ENCODE measurements at regions not wholly inside any gene's neighbourhood (a gene's known extent, or its start where the extent isn't known, plus 50 kb on each side); places are given as distances from the start of the nearest gene placed in this dataset.
"Not testable (repeated sequence)": the region's sequence is repeated elsewhere in the genome, so short reads cannot be mapped to it uniquely, and the experiment has no call there.

DNA sequence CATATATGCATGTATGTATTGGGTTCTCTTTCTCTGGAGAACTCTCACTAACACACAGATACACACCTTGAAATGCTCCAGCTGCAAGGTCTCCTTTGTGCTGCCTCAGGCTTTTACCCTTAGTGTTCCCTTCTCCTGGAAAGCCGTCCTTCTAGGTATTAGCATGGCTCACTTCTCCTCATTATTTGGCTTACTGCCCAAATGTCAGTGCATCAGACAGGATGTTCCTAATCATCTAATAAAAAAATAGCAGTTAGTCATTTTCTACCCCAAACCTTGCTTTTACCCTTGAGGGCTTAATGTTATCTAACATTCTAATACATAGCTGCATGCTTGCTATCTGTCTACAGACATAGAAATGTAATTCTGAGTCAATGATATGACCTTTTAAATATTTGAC is 109.0 kb upstream of the SLC16A7 start:
- in situ Hi-C loops (cut with HindIII; ENCODE audit: low pct_unique_long_range_greater_than_20kb, low sequenced_read_pairs) (no loop called here), intact Hi-C loops (cut with micrococcal nuclease; ENCODE audit: unreplicated experiment) (no loop called here)
- CTCF ChIA-PET, result no interaction called here
- no peak for TF ChIP-seq SIN3A (IDR thresholded peaks at IDR 0.05; ENCODE audit: borderline replicate concordance, insufficient read depth, low read depth, low read length)
- TF ChIP-seq, protein P1, sequence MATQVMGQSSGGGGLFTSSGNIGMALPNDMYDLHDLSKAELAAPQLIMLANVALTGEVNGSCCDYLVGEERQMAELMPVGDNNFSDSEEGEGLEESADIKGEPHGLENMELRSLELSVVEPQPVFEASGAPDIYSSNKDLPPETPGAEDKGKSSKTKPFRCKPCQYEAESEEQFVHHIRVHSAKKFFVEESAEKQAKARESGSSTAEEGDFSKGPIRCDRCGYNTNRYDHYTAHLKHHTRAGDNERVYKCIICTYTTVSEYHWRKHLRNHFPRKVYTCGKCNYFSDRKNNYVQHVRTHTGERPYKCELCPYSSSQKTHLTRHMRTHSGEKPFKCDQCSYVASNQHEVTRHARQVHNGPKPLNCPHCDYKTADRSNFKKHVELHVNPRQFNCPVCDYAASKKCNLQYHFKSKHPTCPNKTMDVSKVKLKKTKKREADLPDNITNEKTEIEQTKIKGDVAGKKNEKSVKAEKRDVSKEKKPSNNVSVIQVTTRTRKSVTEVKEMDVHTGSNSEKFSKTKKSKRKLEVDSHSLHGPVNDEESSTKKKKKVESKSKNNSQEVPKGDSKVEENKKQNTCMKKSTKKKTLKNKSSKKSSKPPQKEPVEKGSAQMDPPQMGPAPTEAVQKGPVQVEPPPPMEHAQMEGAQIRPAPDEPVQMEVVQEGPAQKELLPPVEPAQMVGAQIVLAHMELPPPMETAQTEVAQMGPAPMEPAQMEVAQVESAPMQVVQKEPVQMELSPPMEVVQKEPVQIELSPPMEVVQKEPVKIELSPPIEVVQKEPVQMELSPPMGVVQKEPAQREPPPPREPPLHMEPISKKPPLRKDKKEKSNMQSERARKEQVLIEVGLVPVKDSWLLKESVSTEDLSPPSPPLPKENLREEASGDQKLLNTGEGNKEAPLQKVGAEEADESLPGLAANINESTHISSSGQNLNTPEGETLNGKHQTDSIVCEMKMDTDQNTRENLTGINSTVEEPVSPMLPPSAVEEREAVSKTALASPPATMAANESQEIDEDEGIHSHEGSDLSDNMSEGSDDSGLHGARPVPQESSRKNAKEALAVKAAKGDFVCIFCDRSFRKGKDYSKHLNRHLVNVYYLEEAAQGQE (IDR thresholded peaks at IDR 0.05; ENCODE audit: insufficient read depth in 1 of 2, low read depth in 2 of 2, low read length in 1 of 2), result no peak
- TF ChIP-seq, protein P2, sequence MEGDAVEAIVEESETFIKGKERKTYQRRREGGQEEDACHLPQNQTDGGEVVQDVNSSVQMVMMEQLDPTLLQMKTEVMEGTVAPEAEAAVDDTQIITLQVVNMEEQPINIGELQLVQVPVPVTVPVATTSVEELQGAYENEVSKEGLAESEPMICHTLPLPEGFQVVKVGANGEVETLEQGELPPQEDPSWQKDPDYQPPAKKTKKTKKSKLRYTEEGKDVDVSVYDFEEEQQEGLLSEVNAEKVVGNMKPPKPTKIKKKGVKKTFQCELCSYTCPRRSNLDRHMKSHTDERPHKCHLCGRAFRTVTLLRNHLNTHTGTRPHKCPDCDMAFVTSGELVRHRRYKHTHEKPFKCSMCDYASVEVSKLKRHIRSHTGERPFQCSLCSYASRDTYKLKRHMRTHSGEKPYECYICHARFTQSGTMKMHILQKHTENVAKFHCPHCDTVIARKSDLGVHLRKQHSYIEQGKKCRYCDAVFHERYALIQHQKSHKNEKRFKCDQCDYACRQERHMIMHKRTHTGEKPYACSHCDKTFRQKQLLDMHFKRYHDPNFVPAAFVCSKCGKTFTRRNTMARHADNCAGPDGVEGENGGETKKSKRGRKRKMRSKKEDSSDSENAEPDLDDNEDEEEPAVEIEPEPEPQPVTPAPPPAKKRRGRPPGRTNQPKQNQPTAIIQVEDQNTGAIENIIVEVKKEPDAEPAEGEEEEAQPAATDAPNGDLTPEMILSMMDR (IDR thresholded peaks at IDR 0.05), result no peak
- no peak for TF ChIP-seq POLR2AphosphoS5 (IDR thresholded peaks at IDR 0.05; ENCODE audit: low read depth, low read length)
- no peak for TF ChIP-seq TCF7L2 (IDR thresholded peaks at IDR 0.05; ENCODE audit: low read depth, low read length)
- POLR2A ChIA-PET, result no interaction called here
- no peaks in the 10 kb centered on the region for H3K4me1 ChIP-seq (ENCODE audit: control insufficient read depth, insufficient read depth, low read length)
- ATAC-seq (no peak), DNase-seq (ENCODE audit: low read depth, low spot score) (no peak)
- H3K27me3 ChIP-seq (ENCODE audit: control insufficient read depth, insufficient read depth, low read length), result no peaks in the 10 kb centered on the region
- H3K9me3 ChIP-seq (ENCODE audit: control insufficient read depth, insufficient read depth, low read depth, low read length), result no peaks in the 10 kb centered on the region
- no peaks in the 10 kb centered on the region for H3K36me3 ChIP-seq (ENCODE audit: control insufficient read depth, insufficient read depth, low read length)
- BruUV-seq (replicated peaks), result no TSS peak
- H3K4me3 ChIP-seq (ENCODE audit: low read depth in 2 of 2, low read length in 2 of 2), result no peak overlapping the region
- H3K27ac ChIP-seq (ENCODE audit: low read length), result no peak overlapping the region

DNA sequence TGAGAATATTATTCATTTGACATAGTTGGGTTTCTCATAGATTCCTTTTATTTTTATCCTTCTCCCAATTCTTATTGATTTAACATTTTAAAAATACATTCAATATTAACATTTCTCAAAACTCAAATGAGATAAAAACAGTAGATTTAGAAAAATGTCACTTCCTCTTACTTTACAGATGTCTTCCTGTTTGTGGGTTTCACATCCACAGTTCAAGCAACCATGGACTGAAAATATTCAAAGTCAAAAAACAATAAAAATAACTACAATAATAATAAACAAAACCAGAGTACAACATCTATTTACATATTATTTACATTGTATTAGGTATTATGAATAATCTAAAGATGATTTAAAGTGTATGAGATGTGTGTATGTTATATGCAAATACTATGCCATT is 111.3 kb upstream of the SLC16A7 start:
- Histone ChIP-seq H3K4me1 (ENCODE audit: control insufficient read depth, insufficient read depth, low read length) (no peaks in the 10 kb centered on the region), H3K27ac (ENCODE audit: low read length) (no peak overlapping the region), H3K9me3 (ENCODE audit: control insufficient read depth, insufficient read depth, low read depth, low read length) (no peaks in the 10 kb centered on the region), H3K4me3 (ENCODE audit: low read depth in 2 of 2, low read length in 2 of 2) (no peak overlapping the region), H3K36me3 (ENCODE audit: control insufficient read depth, insufficient read depth, low read length) (no peaks in the 10 kb centered on the region), H3K27me3 (ENCODE audit: control insufficient read depth, insufficient read depth, low read length) (no peaks in the 10 kb centered on the region)
- ChIA-PET POLR2A (no interaction called here), CTCF (no interaction called here)
- intact Hi-C loops (cut with micrococcal nuclease; ENCODE audit: unreplicated experiment) (no loop called here), in situ Hi-C loops (cut with HindIII; ENCODE audit: low pct_unique_long_range_greater_than_20kb, low sequenced_read_pairs) (no loop called here)
- ATAC-seq, result no peak
- DNase-seq (ENCODE audit: low read depth, low spot score), result no peak
- BruUV-seq (replicated peaks), result no TSS peak
- TF ChIP-seq POLR2AphosphoS5 (IDR thresholded peaks at IDR 0.05; ENCODE audit: low read depth, low read length) (no peak), SIN3A (IDR thresholded peaks at IDR 0.05; ENCODE audit: borderline replicate concordance, insufficient read depth, low read depth, low read length) (no peak), TCF7L2 (IDR thresholded peaks at IDR 0.05; ENCODE audit: low read depth, low read length) (no peak)
- TF ChIP-seq, protein P1 (IDR thresholded peaks at IDR 0.05; ENCODE audit: insufficient read depth in 1 of 2, low read depth in 2 of 2, low read length in 1 of 2), result no peak
- TF ChIP-seq, protein P2 (IDR thresholded peaks at IDR 0.05), result no peak

DNA sequence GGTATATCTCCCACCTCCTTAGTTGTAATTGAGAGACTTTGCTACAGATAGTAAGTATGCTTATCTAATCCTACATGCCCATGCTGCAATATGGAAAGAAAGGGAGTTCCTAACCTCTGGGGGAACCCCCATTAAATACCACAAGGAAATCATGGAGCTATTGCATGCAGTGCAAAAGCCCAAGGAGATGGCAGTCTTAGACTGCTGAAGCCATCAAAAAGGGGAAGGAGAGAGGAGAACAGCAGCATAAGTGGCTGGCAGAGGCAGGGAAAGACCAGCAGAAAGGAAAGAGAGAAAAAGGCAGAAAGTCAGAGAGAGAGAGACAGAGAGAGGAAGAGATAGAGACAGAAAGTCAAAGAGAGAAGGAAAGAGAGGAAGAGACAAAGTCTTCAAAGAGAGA is 121.6 kb upstream of the SLC16A7 start:
- in situ Hi-C loops (cut with HindIII; ENCODE audit: low pct_unique_long_range_greater_than_20kb, low sequenced_read_pairs); intact Hi-C loops (cut with micrococcal nuclease; ENCODE audit: unreplicated experiment); H3K9me3 ChIP-seq (ENCODE audit: control insufficient read depth, insufficient read depth, low read depth, low read length); H3K27me3 ChIP-seq (ENCODE audit: control insufficient read depth, insufficient read depth, low read length); POLR2A ChIA-PET; BruUV-seq (replicated peaks); H3K27ac ChIP-seq (ENCODE audit: low read length); ATAC-seq; DNase-seq (ENCODE audit: low read depth, low spot score); H3K36me3 ChIP-seq (ENCODE audit: control insufficient read depth, insufficient read depth, low read length); H3K4me1 ChIP-seq (ENCODE audit: control insufficient read depth, insufficient read depth, low read length); H3K4me3 ChIP-seq (ENCODE audit: low read depth in 2 of 2, low read length in 2 of 2); CTCF ChIA-PET: not testable (repeated sequence)
